IMR-90 (cell line): ENCODE measurements at regions not wholly inside any gene's neighbourhood (a gene's known extent, or its start where the extent isn't known, plus 50 kb on each side); places are given as distances from the start of the nearest gene placed in this dataset.

Source experiments
- ATAC-seq: fragments of 200-7000 bp; cut with Tn5 transposase; 2 replicates; pipeline ENCODE4 v1.9.1; 2020; ENCODE audit warnings: low read depth, mild to moderate bottlenecking, moderate library complexity
- BruUV-seq: library from RNA; stranded (reverse); fragments of 400-500 nt; replicated peaks from 2 replicates; lab custom pipeline; 2021; lab: Mats Ljungman, UMichigan
- CTCF ChIA-PET: fragments of 300-600 bp; formaldehyde crosslinking; extraction: SDS; loops from one replicate; lab custom pipeline; 2021; ENCODE audit warnings: antibody characterized with exemption; lab: Yijun Ruan, JAX
- POLR2A ChIA-PET: fragments of 300-600 bp; sonication (Branson Sonifier 250); formaldehyde crosslinking; loops from one replicate; lab custom pipeline; 2022; ENCODE audit warnings: antibody characterized with exemption; ENCODE audit not compliant: unreplicated experiment; lab: Charles Lee
- DNase-seq: peaks from one replicate; pipeline ENCODE4 v3.0.0; 2013
- H2AFZ ChIP-seq: replicated peaks from 2 replicates; pipeline ENCODE3; 2013; ENCODE audit warnings: low read length, mild to moderate bottlenecking; ENCODE audit not compliant: poor library complexity
- H2AK5ac ChIP-seq: 2 replicates; pipeline ENCODE4 v1.6.1; 2013; ENCODE audit warnings: low read depth, low read length, inconsistent platforms
- H2AK9ac ChIP-seq: replicated peaks from 2 replicates; pipeline ENCODE3; 2013; ENCODE audit warnings: mild to moderate bottlenecking, low read depth, low read length, moderate library complexity; ENCODE audit not compliant: poor library complexity
- H2BK120ac ChIP-seq: 2 replicates; pipeline ENCODE4 v1.6.1; 2013; ENCODE audit warnings: low read depth, low read length, inconsistent platforms
- H2BK15ac ChIP-seq: 3 replicates; pipeline ENCODE4 v1.6.1; 2013; ENCODE audit warnings: low read depth, low read length, inconsistent platforms
- H2BK20ac ChIP-seq: 2 replicates; pipeline ENCODE4 v1.6.1; 2013; ENCODE audit warnings: low read depth, mild to moderate bottlenecking, inconsistent platforms, low read length, moderate library complexity
- H2BK5ac ChIP-seq: 2 replicates; pipeline ENCODE4 v1.6.1; 2013; ENCODE audit warnings: mild to moderate bottlenecking, low read depth, low read length, inconsistent platforms; ENCODE audit not compliant: poor library complexity, severe bottlenecking
- H3K14ac ChIP-seq: replicated peaks from 2 replicates; pipeline ENCODE4 v1.6.1; 2013; ENCODE audit warnings: low read depth, low read length, inconsistent platforms
- H3K18ac ChIP-seq: 2 replicates; pipeline ENCODE4 v1.6.1; 2013; ENCODE audit warnings: low read depth, low read length, control low read depth
- H3K23ac ChIP-seq: 2 replicates; pipeline ENCODE4 v1.6.1; 2013; ENCODE audit warnings: low read depth, low read length, inconsistent platforms
- H3K27ac ChIP-seq: 2 replicates; pipeline ENCODE4 v1.5.1; 2013; ENCODE audit warnings: mild to moderate bottlenecking, control low read depth, low read length; ENCODE audit not compliant: insufficient read depth
- H3K27me3 ChIP-seq: 2 replicates; pipeline ENCODE4 v1.6.1; 2013; ENCODE audit warnings: low read length; ENCODE audit not compliant: control insufficient read depth, insufficient read depth
- H3K36me3 ChIP-seq: 2 replicates; pipeline ENCODE4 v1.6.1; 2013; ENCODE audit warnings: low read length, mixed read lengths; ENCODE audit not compliant: control insufficient read depth, insufficient read depth
- H3K4ac ChIP-seq: 2 replicates; pipeline ENCODE4 v1.6.1; 2013; ENCODE audit warnings: low read depth, low read length, inconsistent platforms
- H3K4me1 ChIP-seq: 2 replicates; pipeline ENCODE4 v1.6.1; 2013; ENCODE audit warnings: low read length, mixed read lengths; ENCODE audit not compliant: control insufficient read depth, insufficient read depth
- H3K4me2 ChIP-seq: 2 replicates; pipeline ENCODE4 v1.6.1; 2013; ENCODE audit warnings: low read depth, mild to moderate bottlenecking, control low read depth, low read length, moderate library complexity
- H3K4me3 ChIP-seq: 2 replicates; pipeline ENCODE4 v1.5.1; 2013; ENCODE audit warnings: low read depth, mild to moderate bottlenecking, control low read depth, low read length, moderate library complexity; ENCODE audit not compliant: insufficient read depth
- H3K56ac ChIP-seq: 2 replicates; pipeline ENCODE4 v1.6.1; 2013; ENCODE audit warnings: low read length, inconsistent platforms; ENCODE audit not compliant: insufficient read depth; ENCODE audit errors: extremely low read depth
- H3K79me1 ChIP-seq, 2 experiments: 2 replicates each; pipeline ENCODE4 v1.6.1; 2013; ENCODE audit warnings: low read length in 2 of 2, inconsistent platforms in 1 of 2, low read depth in 1 of 2
- H3K9ac ChIP-seq: 2 replicates; pipeline ENCODE4 v1.6.1; 2013; ENCODE audit warnings: low read depth, low read length, control low read depth
- H3K9me1 ChIP-seq: 2 replicates; pipeline ENCODE4 v1.6.1; 2013; ENCODE audit warnings: low read length, inconsistent platforms; ENCODE audit not compliant: insufficient read depth
- H3K9me3 ChIP-seq: 2 replicates; pipeline ENCODE4 v1.6.1; 2013; ENCODE audit warnings: low read length; ENCODE audit not compliant: control insufficient read depth, insufficient read depth
- H4K20me1 ChIP-seq: 2 replicates; pipeline ENCODE4 v1.6.1; 2013; ENCODE audit warnings: low read length, inconsistent platforms; ENCODE audit not compliant: insufficient read depth
- H4K5ac ChIP-seq: 2 replicates; pipeline ENCODE4 v1.6.1; 2013; ENCODE audit warnings: mild to moderate bottlenecking, low read depth, low read length, control low read depth
- H4K8ac ChIP-seq, 2 experiments: 2 replicates each; pipeline ENCODE4 v1.6.1; 2013; ENCODE audit warnings: low read depth in 2 of 2, low read length in 2 of 2, control low read depth in 1 of 2, inconsistent platforms in 1 of 2
- H4K91ac ChIP-seq: 2 replicates; pipeline ENCODE4 v1.6.1; 2013; ENCODE audit warnings: low read depth, low read length, inconsistent platforms; ENCODE audit not compliant: insufficient read depth
- BHLHE40 ChIP-seq: fragments of 150-350 bp; IDR thresholded peaks from 2 replicates; pipeline ENCODE4 v1.6.1; 2016; ENCODE audit warnings: mild to moderate bottlenecking, low read depth, low read length
- CEBPB ChIP-seq: IDR thresholded peaks from 2 replicates; pipeline ENCODE4 v1.6.1; 2012; ENCODE audit warnings: low read depth, low read length, improper control_type of control experiment
- CHD1 ChIP-seq: IDR thresholded peaks from 2 replicates; pipeline ENCODE4 v1.6.1; 2012; ENCODE audit warnings: low read depth, low read length, improper control_type of control experiment
- ELK1 ChIP-seq: fragments of 150-350 bp; IDR thresholded peaks from 2 replicates; pipeline ENCODE4 v1.6.1; 2016; ENCODE audit warnings: low read depth, mild to moderate bottlenecking, low read length, moderate library complexity, borderline replicate concordance
- FOS ChIP-seq: fragments of 150-350 bp; IDR thresholded peaks from 2 replicates; pipeline ENCODE4 v1.6.1; 2016; ENCODE audit warnings: low read depth, low read length
- MAFK ChIP-seq: IDR thresholded peaks from 2 replicates; pipeline ENCODE4 v1.6.1; 2012; ENCODE audit warnings: low read depth, low read length, improper control_type of control experiment
- MAZ ChIP-seq: IDR thresholded peaks from 2 replicates; pipeline ENCODE4 v1.6.1; 2012; ENCODE audit warnings: low read depth, mild to moderate bottlenecking, low read length, improper control_type of control experiment, moderate library complexity, borderline replicate concordance
- MXI1 ChIP-seq: IDR thresholded peaks from 2 replicates; pipeline ENCODE4 v1.6.1; 2012; ENCODE audit warnings: low read depth, mild to moderate bottlenecking, low read length, moderate library complexity, borderline replicate concordance
- NFE2L2 ChIP-seq: fragments of 150-350 bp; IDR thresholded peaks from 2 replicates; pipeline ENCODE4 v1.6.1; 2016; ENCODE audit warnings: low read depth, mild to moderate bottlenecking, low read length
- POLR2A ChIP-seq: IDR thresholded peaks from 2 replicates; pipeline ENCODE4 v1.6.1; 2012; ENCODE audit warnings: mild to moderate bottlenecking, low read depth, low read length
- RAD21 ChIP-seq: IDR thresholded peaks from 2 replicates; pipeline ENCODE4 v1.6.1; 2012; ENCODE audit warnings: low read length, improper control_type of control experiment
- RCOR1 ChIP-seq: IDR thresholded peaks from 2 replicates; pipeline ENCODE4 v1.6.1; 2012; ENCODE audit warnings: mild to moderate bottlenecking, low read length, improper control_type of control experiment; ENCODE audit not compliant: insufficient replicate concordance
- RFX5 ChIP-seq: IDR thresholded peaks from 2 replicates; pipeline ENCODE4 v1.8.0; 2012; ENCODE audit warnings: low read depth, mild to moderate bottlenecking, low read length, moderate library complexity
- SMC3 ChIP-seq: fragments of 150-350 bp; IDR thresholded peaks from 2 replicates; pipeline ENCODE4 v1.6.1; 2016; ENCODE audit warnings: low read depth, mild to moderate bottlenecking, antibody characterized with exemption, low read length, moderate library complexity
- WGBS, 2 experiments: methylation state at CpG; one replicate each; pipeline versions ENCODE4 v1.1.5 to v1.1.7; 2013; ENCODE audit warnings: missing lambda C conversion rate in 2 of 2; ENCODE audit not compliant: insufficient read length in 1 of 2; ENCODE audit errors: extremely low coverage in 2 of 2; 5-methylcytosine and 5-hydroxymethylcytosine counted together
- dilution Hi-C: fragments of 300-500 bp; cut with HindIII; formaldehyde crosslinking; loops from one replicate; pipeline ENCODE4 v1.14.3; 2018; ENCODE audit warnings: low sequenced_read_pairs; ENCODE audit not compliant: unreplicated experiment
- in situ Hi-C: fragments of 300-500 bp; cut with MboI; formaldehyde crosslinking; loops from 3 replicates; pipeline ENCODE4 v1.14.3; 2019; ENCODE audit warnings: low sequenced_read_pairs, inconsistent platforms, mixed read lengths
- intact Hi-C: fragments of 100-400 bp; cut with micrococcal nuclease; formaldehyde crosslinking; loops from 2 replicates; pipeline ENCODE4 v1.10.0; 2022
- TF ChIP-seq, protein P1 (sequence below): fragments of 150-350 bp; IDR thresholded peaks from 2 replicates; pipeline ENCODE4 v1.6.1; 2017; ENCODE audit warnings: mild to moderate bottlenecking, antibody characterized with exemption, low read length, low read depth
- TF ChIP-seq, protein P2 (sequence below): conservative IDR thresholded peaks from 2 replicates; pipeline ENCODE4 v1.5.1; 2012; ENCODE audit warnings: mild to moderate bottlenecking, low read depth, low read length, improper control_type of control experiment

DNA sequence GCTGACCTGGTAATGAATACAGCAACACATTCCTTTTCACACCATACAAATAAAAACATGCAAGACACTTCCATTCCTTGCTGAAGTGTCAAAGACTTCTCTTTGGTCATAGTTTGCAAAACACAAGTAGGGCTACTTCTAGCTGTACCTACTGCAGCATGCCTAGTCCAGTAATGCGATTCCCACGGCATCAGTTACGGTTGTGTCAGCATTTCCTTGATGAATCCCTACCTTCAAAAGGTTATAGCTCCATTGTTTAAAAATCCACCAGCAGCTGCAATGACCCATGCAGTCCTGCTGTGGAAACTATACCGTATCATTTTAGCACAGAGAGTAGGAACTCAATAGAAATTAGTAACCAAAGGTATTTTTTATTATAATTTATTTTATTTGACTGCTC is 1371.5 kb downstream of the EPHA7 start:
- H4K91ac ChIP-seq: no peak overlapping the region
- BruUV-seq: no TSS peak
- WGBS, 2 experiments: 81% methylated on average over 3 of the region's 4 CpGs; no CpG with 5 or more reads in 1 of the 2 experiments

More for the DNA sequence above, 1371.5 kb downstream of the EPHA7 start:
- Histone ChIP-seq H3K4me2 (no peak overlapping the region), H2AFZ (no peak overlapping the region), H3K23ac (no peak overlapping the region), H2BK20ac (no peak overlapping the region), H3K18ac (no peak overlapping the region), H3K4ac (no peak overlapping the region), H3K4me1 (no peaks in the 10 kb centered on the region), H2AK5ac (no peak overlapping the region), H3K36me3 (no peaks in the 10 kb centered on the region), H2BK120ac (no peak overlapping the region), H4K8ac (no peak overlapping the region), H3K27ac (no peak overlapping the region), H4K5ac (no peak overlapping the region), H3K4me3 (no peak overlapping the region), H3K9me1 (no peaks in the 10 kb centered on the region), H3K14ac (no peak overlapping the region), H3K9me3 (no peaks in the 10 kb centered on the region), H4K20me1 (no peaks in the 10 kb centered on the region), H2AK9ac (no peak overlapping the region), H3K56ac (no peak overlapping the region), H3K9ac (no peak overlapping the region), H3K79me1 (no peaks in the 10 kb centered on the region), H3K27me3 (no peaks in the 10 kb centered on the region), H2BK5ac (no peak overlapping the region), H2BK15ac (no peak overlapping the region)
- ChIA-PET CTCF (interaction anchor here (0.7 to 1.0 kb wide), 2 partner anchors 13 to 674 kb away, joined by 3 to 5 read pairs; no protein-coding TSS in a partner anchor), POLR2A (no interaction called here)
- DNase-seq (no peak), ATAC-seq (no peak)
- intact Hi-C loops (no loop called here), dilution Hi-C loops (no loop called here), in situ Hi-C loops (no loop called here)
- no peak for TF ChIP-seq CHD1
- no peak for TF ChIP-seq POLR2A
- TF ChIP-seq ELK1: no peak
- TF ChIP-seq CEBPB: no peak
- no peak for TF ChIP-seq FOS
- TF ChIP-seq BHLHE40: no peak
- TF ChIP-seq RAD21: no peak
- no peak for TF ChIP-seq RFX5
- TF ChIP-seq RCOR1: no peak
- TF ChIP-seq MAFK: no peak
- TF ChIP-seq, protein P1, sequence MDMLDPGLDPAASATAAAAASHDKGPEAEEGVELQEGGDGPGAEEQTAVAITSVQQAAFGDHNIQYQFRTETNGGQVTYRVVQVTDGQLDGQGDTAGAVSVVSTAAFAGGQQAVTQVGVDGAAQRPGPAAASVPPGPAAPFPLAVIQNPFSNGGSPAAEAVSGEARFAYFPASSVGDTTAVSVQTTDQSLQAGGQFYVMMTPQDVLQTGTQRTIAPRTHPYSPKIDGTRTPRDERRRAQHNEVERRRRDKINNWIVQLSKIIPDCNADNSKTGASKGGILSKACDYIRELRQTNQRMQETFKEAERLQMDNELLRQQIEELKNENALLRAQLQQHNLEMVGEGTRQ: no peak
- TF ChIP-seq MXI1: no peak
- no peak for TF ChIP-seq NFE2L2
- TF ChIP-seq, protein P2, sequence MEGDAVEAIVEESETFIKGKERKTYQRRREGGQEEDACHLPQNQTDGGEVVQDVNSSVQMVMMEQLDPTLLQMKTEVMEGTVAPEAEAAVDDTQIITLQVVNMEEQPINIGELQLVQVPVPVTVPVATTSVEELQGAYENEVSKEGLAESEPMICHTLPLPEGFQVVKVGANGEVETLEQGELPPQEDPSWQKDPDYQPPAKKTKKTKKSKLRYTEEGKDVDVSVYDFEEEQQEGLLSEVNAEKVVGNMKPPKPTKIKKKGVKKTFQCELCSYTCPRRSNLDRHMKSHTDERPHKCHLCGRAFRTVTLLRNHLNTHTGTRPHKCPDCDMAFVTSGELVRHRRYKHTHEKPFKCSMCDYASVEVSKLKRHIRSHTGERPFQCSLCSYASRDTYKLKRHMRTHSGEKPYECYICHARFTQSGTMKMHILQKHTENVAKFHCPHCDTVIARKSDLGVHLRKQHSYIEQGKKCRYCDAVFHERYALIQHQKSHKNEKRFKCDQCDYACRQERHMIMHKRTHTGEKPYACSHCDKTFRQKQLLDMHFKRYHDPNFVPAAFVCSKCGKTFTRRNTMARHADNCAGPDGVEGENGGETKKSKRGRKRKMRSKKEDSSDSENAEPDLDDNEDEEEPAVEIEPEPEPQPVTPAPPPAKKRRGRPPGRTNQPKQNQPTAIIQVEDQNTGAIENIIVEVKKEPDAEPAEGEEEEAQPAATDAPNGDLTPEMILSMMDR: no peak
- no peak for TF ChIP-seq SMC3
- TF ChIP-seq MAZ: no peak
